GM23248 (cell line): ENCODE measurements at regions not wholly inside any gene's neighbourhood (a gene's known extent, or its start where the extent isn't known, plus 50 kb on each side); places are given as distances from the start of the nearest gene placed in this dataset.
A peak's percentile ranks its signal among the peaks of the same experiment; 100 is the strongest.

ENCODE experiments used
- DNase-seq: peaks from one replicate; pipeline ENCODE4 v3.0.0-alpha.2; 2015
- H2AFZ ChIP-seq: fragments of 200-600 bp; sonication (generic); 2 replicates; pipeline ENCODE4 v1.6.1; 2016; ENCODE audit warnings: antibody characterized with exemption
- H3F3A ChIP-seq: fragments of 200-600 bp; sonication (generic); 2 replicates; pipeline ENCODE4 v1.6.1; 2016; ENCODE audit warnings: mild to moderate bottlenecking, antibody characterized with exemption, mixed run types; ENCODE audit not compliant: insufficient read depth
- H3K27ac ChIP-seq: fragments of 200-600 bp; sonication (generic); 2 replicates; pipeline ENCODE4 v1.5.1; 2016; ENCODE audit warnings: mild to moderate bottlenecking
- H3K27me3 ChIP-seq: fragments of 200-600 bp; sonication (generic); replicated peaks from 2 replicates; pipeline ENCODE4 v1.6.1; 2016; ENCODE audit warnings: mild to moderate bottlenecking; ENCODE audit not compliant: insufficient read depth
- H3K36me3 ChIP-seq: fragments of 200-600 bp; sonication (generic); 2 replicates; pipeline ENCODE4 v1.6.1; 2016; ENCODE audit warnings: low read depth, mild to moderate bottlenecking
- H3K4me1 ChIP-seq: fragments of 200-600 bp; sonication (generic); 2 replicates; pipeline ENCODE4 v1.6.1; 2016; ENCODE audit warnings: mild to moderate bottlenecking; ENCODE audit not compliant: insufficient read depth
- H3K4me2 ChIP-seq: fragments of 200-600 bp; sonication (generic); one replicate; pipeline ENCODE4 v1.6.1; 2016; ENCODE audit warnings: mild to moderate bottlenecking; ENCODE audit not compliant: unreplicated experiment
- H3K4me3 ChIP-seq: fragments of 200-600 bp; sonication (generic); 2 replicates; pipeline ENCODE4 v1.5.1; 2016; ENCODE audit warnings: mild to moderate bottlenecking
- H3K79me2 ChIP-seq: fragments of 200-600 bp; sonication (generic); 2 replicates; pipeline ENCODE4 v1.6.1; 2016; ENCODE audit warnings: mild to moderate bottlenecking; ENCODE audit not compliant: insufficient read depth
- H3K9ac ChIP-seq: fragments of 200-600 bp; sonication (generic); 2 replicates; pipeline ENCODE4 v1.6.1; 2016; ENCODE audit warnings: mild to moderate bottlenecking
- H3K9me2 ChIP-seq: fragments of 200-600 bp; sonication (generic); 2 replicates; pipeline ENCODE4 v1.6.1; 2016; ENCODE audit warnings: mixed run types, mild to moderate bottlenecking, moderate library complexity; ENCODE audit not compliant: insufficient read depth
- H3K9me3 ChIP-seq: fragments of 200-600 bp; sonication (generic); one replicate; pipeline ENCODE4 v1.6.1; 2017; ENCODE audit warnings: low read depth
- H4K20me1 ChIP-seq: fragments of 200-600 bp; sonication (generic); 2 replicates; pipeline ENCODE4 v1.6.0; 2016; ENCODE audit not compliant: insufficient read depth
- EZH2 ChIP-seq: fragments of 200-600 bp; sonication (generic); IDR thresholded peaks from 2 replicates; pipeline ENCODE4 v1.6.1; 2018; ENCODE audit warnings: antibody characterized with exemption, mild to moderate bottlenecking; ENCODE audit not compliant: insufficient read depth, poor library complexity, severe bottlenecking
- EZH2phosphoT487 ChIP-seq: fragments of 200-600 bp; sonication (generic); IDR thresholded peaks from 2 replicates; pipeline ENCODE4 v1.6.1; 2018; ENCODE audit warnings: antibody characterized with exemption, moderate library complexity, mild to moderate bottlenecking, low read depth; ENCODE audit not compliant: insufficient read depth
- WGBS, 2 experiments: methylation state at CpG; one replicate each; pipeline ENCODE4 v1.1.6; 2015 to 2017; ENCODE audit warnings: low lambda C conversion rate in 2 of 2, low coverage in 1 of 2; ENCODE audit errors: missing lambda C conversion rate in 2 of 2; 5-methylcytosine and 5-hydroxymethylcytosine counted together
- in situ Hi-C: fragments of 300-500 bp; cut with MboI; formaldehyde crosslinking; loops from 2 replicates; pipeline ENCODE4 v1.15.0; 2020

DNA sequence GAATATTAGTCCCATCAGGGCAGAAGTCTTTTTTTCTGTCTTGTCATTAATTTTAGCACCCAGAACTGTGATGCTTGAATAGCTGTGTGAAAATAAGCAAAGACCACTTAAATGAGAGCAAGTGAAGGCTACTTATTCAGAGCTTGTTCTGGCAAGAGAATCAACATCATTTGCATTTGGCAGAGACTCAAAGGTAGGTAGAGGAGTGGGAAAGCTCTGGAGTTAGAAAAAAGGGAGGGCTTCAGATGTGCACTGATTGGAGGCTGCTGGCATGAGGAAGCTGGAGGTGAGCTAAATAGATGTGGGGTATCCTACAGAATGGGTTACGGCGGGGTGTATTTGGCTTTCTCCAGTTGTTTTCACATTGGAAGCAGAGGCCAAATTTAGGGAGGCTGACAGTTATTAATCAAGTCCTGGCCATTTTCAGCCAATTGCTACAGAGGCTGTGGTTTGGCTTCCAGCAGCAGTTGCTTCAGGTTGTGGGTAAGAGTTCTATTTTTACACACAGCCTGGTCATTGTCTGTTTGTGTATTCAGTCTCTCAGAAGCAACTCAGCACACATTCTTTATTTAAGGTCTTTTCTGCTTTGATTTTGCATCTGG, 254.3 kb downstream of the BTBD3 start:
- Histone ChIP-seq H3K36me3 (no peaks in the 10 kb centered on the region), H3K9me2 (no peaks in the 10 kb centered on the region), H3K27ac (no peak overlapping the region), H3K4me1 (no peaks in the 10 kb centered on the region), H3K27me3 (no peaks in the 10 kb centered on the region), H3K4me2 (no peak overlapping the region), H3K4me3 (no peak overlapping the region), H3K9me3 (peaks cover 4% of the 10 kb centered on the region), H3F3A (no peaks in the 10 kb centered on the region), H3K9ac (no peak overlapping the region), H4K20me1 (no peaks in the 10 kb centered on the region), H3K79me2 (no peaks in the 10 kb centered on the region), H2AFZ (no peak overlapping the region)
- WGBS, 2 experiments = 25 to 27% methylated on average over 2 of the region's 2 CpGs
- DNase-seq = peak; percentile 24
- no peak for TF ChIP-seq EZH2
- in situ Hi-C loops = no loop called here

GRCh38 chr20:12173347-12174012, 255.8 kb downstream of the BTBD3 start:
- H3K4me3 ChIP-seq = no peak overlapping the region
- no peaks in the 10 kb centered on the region for H3K36me3 ChIP-seq
- no peak overlapping the region for H3K4me2 ChIP-seq
- H3K79me2 ChIP-seq = no peaks in the 10 kb centered on the region
- H4K20me1 ChIP-seq = no peaks in the 10 kb centered on the region
- H3K27me3 ChIP-seq = no peaks in the 10 kb centered on the region
- H3K27ac ChIP-seq = no peak overlapping the region
- no peak for DNase-seq
- no peak for TF ChIP-seq EZH2phosphoT487
- TF ChIP-seq EZH2 = no peak
- no peaks in the 10 kb centered on the region for H3K9me2 ChIP-seq
- no peak overlapping the region for H3K9ac ChIP-seq
- in situ Hi-C loops = no loop called here
- H2AFZ ChIP-seq = no peak overlapping the region
- no peaks in the 10 kb centered on the region for H3F3A ChIP-seq
- WGBS, 2 experiments = 1 to 4% methylated on average over 2 of the region's 2 CpGs
- H3K9me3 ChIP-seq = peaks cover 4% of the 10 kb centered on the region
- H3K4me1 ChIP-seq = no peaks in the 10 kb centered on the region

DNA sequence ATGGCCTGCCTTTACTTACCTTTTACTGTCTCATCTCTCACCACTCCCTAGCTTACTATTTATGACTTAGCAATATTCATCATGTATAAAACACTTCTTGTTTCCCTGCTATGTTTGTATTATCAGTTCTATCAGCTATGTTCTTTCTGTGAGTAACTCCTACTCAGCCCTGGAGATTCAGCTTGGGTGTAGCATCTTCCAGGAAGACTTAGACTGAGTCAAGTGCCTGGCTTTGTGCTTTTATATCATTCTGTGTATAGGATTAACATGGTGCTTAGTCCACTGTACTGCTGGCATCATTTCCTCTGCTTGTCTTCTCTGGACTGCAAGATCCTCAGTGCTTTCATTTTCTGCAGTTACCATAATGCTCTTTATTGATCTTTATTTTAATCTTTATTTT, 257.8 kb downstream of the BTBD3 start:
- H3K4me1 ChIP-seq = no peaks in the 10 kb centered on the region
- no peaks in the 10 kb centered on the region for H4K20me1 ChIP-seq
- no peaks in the 10 kb centered on the region for H3F3A ChIP-seq
- in situ Hi-C loops = no loop called here
- H3K4me3 ChIP-seq = no peak overlapping the region
- no peaks in the 10 kb centered on the region for H3K79me2 ChIP-seq
- no peak overlapping the region for H3K27ac ChIP-seq
- no peaks in the 10 kb centered on the region for H3K36me3 ChIP-seq
- no peaks in the 10 kb centered on the region for H3K27me3 ChIP-seq
- DNase-seq = no peak
- no peak overlapping the region for H2AFZ ChIP-seq
- H3K9me2 ChIP-seq = 0 out of 2 replicates have a peak, but pooled peaks cover 4% of the 10 kb centered on the region
- no peak overlapping the region for H3K4me2 ChIP-seq
- no peak overlapping the region for H3K9ac ChIP-seq
- no peak for TF ChIP-seq EZH2phosphoT487
- no peak for TF ChIP-seq EZH2
- H3K9me3 ChIP-seq = no peaks in the 10 kb centered on the region

GRCh38 chr20:12177657-12178293, 260.1 kb downstream of the BTBD3 start:
- 10 to 17% methylated on average over 3 of the region's 3 CpGs for WGBS, 2 experiments
- Histone ChIP-seq H3K4me2 (no peak overlapping the region), H3K9me3 (no peaks in the 10 kb centered on the region), H3K27me3 (no peaks in the 10 kb centered on the region), H3K79me2 (no peaks in the 10 kb centered on the region), H3K36me3 (no peaks in the 10 kb centered on the region), H3K9me2 (0 out of 2 replicates have a peak, but pooled peaks cover 4% of the 10 kb centered on the region), H3K4me1 (no peaks in the 10 kb centered on the region), H3K9ac (no peak overlapping the region), H3K27ac (no peak overlapping the region), H2AFZ (no peak overlapping the region), H3F3A (no peaks in the 10 kb centered on the region), H3K4me3 (no peak overlapping the region), H4K20me1 (no peaks in the 10 kb centered on the region)
- DNase-seq = no peak
- in situ Hi-C loops = no loop called here
- TF ChIP-seq EZH2phosphoT487 (no peak), EZH2 (no peak)
